ENCODE measurements at regions not wholly inside any gene's neighbourhood (a gene's known extent, or its start where the extent isn't known, plus 50 kb on each side); places are given as distances from the start of the nearest gene placed in this dataset.
"Not testable (repeated sequence)": the region's sequence is repeated elsewhere in the genome, so short reads cannot be mapped to it uniquely, and the experiment has no call there.

GRCh38 chr20:7123457-7123856, 356.0 kb downstream of the BMP2 start:
- DNase-seq = no peak
- in situ Hi-C loops (cut with HindIII; ENCODE audit: low pct_ligation_motif_present, low pct_unique_long_range_greater_than_20kb, low sequenced_read_pairs) = no loop called here

GRCh38 chr20:7124120-7124519, 356.6 kb downstream of the BMP2 start:
- DNase-seq = no peak
- in situ Hi-C loops (cut with HindIII; ENCODE audit: low pct_ligation_motif_present, low pct_unique_long_range_greater_than_20kb, low sequenced_read_pairs) = no loop called here

- DNase-seq = no peak
- in situ Hi-C loops (cut with HindIII; ENCODE audit: low pct_ligation_motif_present, low pct_unique_long_range_greater_than_20kb, low sequenced_read_pairs) = no loop called here
These were observed 369.4 kb downstream of the BMP2 start for GRCh38 chr20:7136886-7137285.

- DNase-seq = no peak
- in situ Hi-C loops (cut with HindIII; ENCODE audit: low pct_ligation_motif_present, low pct_unique_long_range_greater_than_20kb, low sequenced_read_pairs) = no loop called here
These were observed 370.1 kb downstream of the BMP2 start for GRCh38 chr20:7137395-7138151.

- in situ Hi-C loops (cut with HindIII; ENCODE audit: low pct_ligation_motif_present, low pct_unique_long_range_greater_than_20kb, low sequenced_read_pairs) = no loop called here
- DNase-seq = no peak
These were observed 377.0 kb downstream of the BMP2 start for GRCh38 chr20:7144464-7144863.

- in situ Hi-C loops (cut with HindIII; ENCODE audit: low pct_ligation_motif_present, low pct_unique_long_range_greater_than_20kb, low sequenced_read_pairs) = no loop called here
- DNase-seq = no peak
These were observed 379.2 kb downstream of the BMP2 start for GRCh38 chr20:7146552-7147219.

DNA sequence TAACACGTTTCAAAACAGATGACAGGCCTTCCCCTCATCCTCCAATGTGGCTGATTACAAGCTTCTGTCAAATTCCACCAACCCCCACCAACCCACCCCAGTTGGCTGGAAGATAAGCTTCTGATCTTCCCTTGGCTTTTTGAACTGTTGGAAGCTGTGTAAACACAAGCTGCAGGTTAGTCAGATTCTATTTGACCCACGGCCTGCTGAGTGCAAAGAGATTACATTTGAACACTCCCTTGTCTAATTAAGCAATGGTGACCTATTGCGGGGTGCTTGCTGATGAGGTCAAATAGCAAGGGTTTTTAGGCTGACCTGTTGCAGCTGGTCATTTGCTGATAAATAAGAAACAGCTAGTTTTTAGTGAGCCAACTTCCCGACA, 379.7 kb downstream of the BMP2 start:
- in situ Hi-C loops (cut with HindIII; ENCODE audit: low pct_ligation_motif_present, low pct_unique_long_range_greater_than_20kb, low sequenced_read_pairs) = no loop called here
- DNase-seq = no peak

GRCh38 chr20:7151676-7152470, 384.4 kb downstream of the BMP2 start:
- no peak for DNase-seq
- in situ Hi-C loops (cut with HindIII; ENCODE audit: low pct_ligation_motif_present, low pct_unique_long_range_greater_than_20kb, low sequenced_read_pairs) = no loop called here

GRCh38 chr20:7155282-7155681, 387.8 kb downstream of the BMP2 start:
- DNase-seq = no peak

GRCh38 chr20:7155794-7156193, 388.3 kb downstream of the BMP2 start:
- in situ Hi-C loops (cut with HindIII; ENCODE audit: low pct_ligation_motif_present, low pct_unique_long_range_greater_than_20kb, low sequenced_read_pairs) = no loop called here
- no peak for DNase-seq

More at GRCh38 chr20:7155282-7155681, 387.8 kb downstream of the BMP2 start:
- in situ Hi-C loops (cut with HindIII; ENCODE audit: low pct_ligation_motif_present, low pct_unique_long_range_greater_than_20kb, low sequenced_read_pairs) = no loop called here

GRCh38 chr20:7159903-7160302, 392.4 kb downstream of the BMP2 start:
- DNase-seq = no peak
- in situ Hi-C loops (cut with HindIII; ENCODE audit: low pct_ligation_motif_present, low pct_unique_long_range_greater_than_20kb, low sequenced_read_pairs) = no loop called here

GRCh38 chr20:7161690-7162089, 394.2 kb downstream of the BMP2 start:
- DNase-seq = peak; percentile 12
- in situ Hi-C loops (cut with HindIII; ENCODE audit: low pct_ligation_motif_present, low pct_unique_long_range_greater_than_20kb, low sequenced_read_pairs) = no loop called here

DNA sequence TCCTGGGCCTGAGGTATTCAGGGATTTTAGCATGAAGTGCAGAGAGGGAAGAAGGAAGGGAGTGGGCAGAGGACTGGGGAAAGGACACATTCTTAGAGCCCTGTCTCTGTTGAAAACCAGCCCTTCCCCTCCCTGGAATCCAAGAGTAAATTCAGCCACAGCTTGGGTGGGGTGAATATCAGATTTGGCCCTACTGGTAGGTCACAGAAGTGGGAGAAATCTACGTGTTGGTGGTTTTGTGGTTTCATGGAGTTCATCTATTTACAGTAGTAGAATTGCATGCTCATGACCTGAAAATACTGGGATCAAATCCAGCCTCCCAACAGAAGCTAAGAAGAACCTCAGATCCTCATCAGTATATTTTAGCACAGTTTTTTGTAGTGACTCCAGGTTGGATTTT, 404.4 kb downstream of the BMP2 start:
- no peak for DNase-seq
- in situ Hi-C loops (cut with HindIII; ENCODE audit: low pct_ligation_motif_present, low pct_unique_long_range_greater_than_20kb, low sequenced_read_pairs) = no loop called here

GRCh38 chr20:7174554-7174953, 407.1 kb downstream of the BMP2 start:
- in situ Hi-C loops (cut with HindIII; ENCODE audit: low pct_ligation_motif_present, low pct_unique_long_range_greater_than_20kb, low sequenced_read_pairs) = no loop called here
- DNase-seq = no peak

- DNase-seq; in situ Hi-C loops (cut with HindIII; ENCODE audit: low pct_ligation_motif_present, low pct_unique_long_range_greater_than_20kb, low sequenced_read_pairs): not testable (repeated sequence)
These were observed 408.3 kb downstream of the BMP2 start for GRCh38 chr20:7175827-7176226.

- no peak for DNase-seq
- in situ Hi-C loops (cut with HindIII; ENCODE audit: low pct_ligation_motif_present, low pct_unique_long_range_greater_than_20kb, low sequenced_read_pairs) = no loop called here
These were observed 410.5 kb downstream of the BMP2 start for GRCh38 chr20:7178004-7178403.

DNA sequence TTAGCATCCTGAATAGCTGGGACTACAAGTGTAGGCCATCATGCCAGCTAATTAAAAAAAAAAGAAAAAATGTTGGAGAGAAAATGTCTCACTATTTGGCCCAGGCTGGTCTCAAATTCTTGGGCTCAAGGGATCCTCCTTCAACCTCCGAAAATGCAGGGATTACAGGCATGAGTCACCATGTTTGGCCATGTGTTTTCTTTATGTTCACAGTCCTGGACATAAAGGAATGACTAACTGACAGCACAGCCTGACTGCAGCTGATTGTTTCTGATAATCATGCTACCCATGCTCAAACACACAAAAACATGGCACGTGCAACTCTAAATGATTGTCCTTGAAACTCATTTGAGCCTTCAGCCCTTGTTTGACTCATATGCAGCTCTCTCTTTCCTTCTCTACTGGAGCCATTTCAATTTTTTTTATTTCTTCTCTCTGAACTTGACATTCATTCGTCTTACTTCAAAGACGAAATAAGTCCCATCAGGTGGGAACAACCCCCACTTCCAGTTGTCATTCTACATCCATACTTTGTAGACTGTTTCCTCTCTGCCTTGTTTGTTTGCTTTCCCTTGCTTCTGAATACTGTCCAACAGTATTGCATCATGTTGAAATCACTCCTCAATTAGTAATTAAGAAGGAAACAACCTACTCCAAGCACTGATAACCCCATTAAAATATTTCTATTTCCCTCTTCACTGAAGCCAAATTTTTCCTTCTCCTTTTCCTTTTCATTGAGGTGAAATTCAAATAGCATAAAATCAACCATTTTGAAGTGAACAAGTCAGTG, 413.0 kb downstream of the BMP2 start:
- DNase-seq = no peak
- in situ Hi-C loops (cut with HindIII; ENCODE audit: low pct_ligation_motif_present, low pct_unique_long_range_greater_than_20kb, low sequenced_read_pairs) = no loop called here

DNA sequence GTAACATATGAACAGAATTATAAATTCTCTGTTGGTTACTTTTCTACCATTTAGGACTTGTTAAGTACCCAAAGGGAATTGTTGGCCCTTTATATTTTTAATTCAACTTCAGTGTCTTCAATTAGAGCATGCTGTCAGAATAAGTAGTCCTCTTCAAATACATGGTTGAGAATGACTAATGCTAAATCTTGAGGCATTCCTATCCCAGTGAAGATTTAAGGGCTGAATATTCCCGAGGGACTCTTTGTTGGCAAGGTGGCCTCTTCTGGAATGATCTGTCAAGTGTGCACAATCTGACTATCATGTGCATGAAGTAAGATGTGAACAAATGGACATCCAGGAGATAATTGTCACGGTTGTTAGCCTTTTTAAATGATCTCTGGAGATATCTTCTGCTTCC, 421.7 kb downstream of the BMP2 start:
- in situ Hi-C loops (cut with HindIII; ENCODE audit: low pct_ligation_motif_present, low pct_unique_long_range_greater_than_20kb, low sequenced_read_pairs) = no loop called here
- DNase-seq = no peak

GRCh38 chr20:7193681-7194080, 426.2 kb downstream of the BMP2 start:
- in situ Hi-C loops (cut with HindIII; ENCODE audit: low pct_ligation_motif_present, low pct_unique_long_range_greater_than_20kb, low sequenced_read_pairs) = no loop called here
- no peak for DNase-seq

Data from ACHN (cell line).